ENCODE measurements at regions not wholly inside any gene's neighbourhood (a gene's known extent, or its start where the extent isn't known, plus 50 kb on each side); places are given as distances from the start of the nearest gene placed in this dataset.

- TF ChIP-seq ZNF529 (tag by site-specific recombination; IDR thresholded peaks at IDR 0.05; ENCODE audit: insufficient replicate concordance) (no peak), ZNF777 (tag by site-specific recombination; IDR thresholded peaks at IDR 0.05; ENCODE audit: borderline replicate concordance) (no peak), CTCF (tag by site-specific recombination; IDR thresholded peaks at IDR 0.05) (no peak), ZNF24 (tag by site-specific recombination; IDR thresholded peaks at IDR 0.05) (no peak), ZBTB26 (tag by site-specific recombination; optimal IDR thresholded peaks at IDR 0.05) (no peak)
Observed at GRCh38 chr2:53242090-53242489, 525.5 kb upstream of the CHAC2 start.
